MCF 10A (cell line): ENCODE measurements at regions not wholly inside any gene's neighbourhood (a gene's known extent, or its start where the extent isn't known, plus 50 kb on each side); places are given as distances from the start of the nearest gene placed in this dataset.
A peak's percentile ranks its signal among the peaks of the same experiment; 100 is the strongest.

Experiments
- BruUV-seq: library from RNA; stranded (reverse); fragments of 400-500 nt; replicated peaks from 2 replicates; lab custom pipeline; 2021; lab: Mats Ljungman, UMichigan
- CTCF ChIA-PET: fragments of 300-600 bp; sonication (Branson Sonifier 250); formaldehyde crosslinking; extraction: SDS; loops from one replicate; lab custom pipeline; 2021; ENCODE audit warnings: antibody characterized with exemption, inconsistent platforms; lab: Yijun Ruan, JAX
- POLR2A ChIA-PET: fragments of 300-600, 350-650 bp; sonication (Branson Sonifier 250); formaldehyde crosslinking; extraction: SDS; loops from one replicate; lab custom pipeline; 2020; ENCODE audit warnings: antibody characterized with exemption, inconsistent platforms; lab: Yijun Ruan, JAX
- DNase-seq: peaks from one replicate; pipeline ENCODE4 v3.0.0-alpha.2; 2018; ENCODE audit not compliant: unreplicated experiment
- H3K27ac Mint-ChIP-seq: one replicate; pipeline ENCODE4 v1.8.0; 2022; ENCODE audit warnings: mild to moderate bottlenecking, low read depth, mixed read lengths; ENCODE audit not compliant: unreplicated experiment
- H3K27me3 Mint-ChIP-seq: one replicate; pipeline ENCODE4 v1.8.0; 2022; ENCODE audit warnings: mixed read lengths; ENCODE audit not compliant: insufficient read depth, unreplicated experiment
- H3K36me3 Mint-ChIP-seq: one replicate; pipeline ENCODE4 v1.8.0; 2022; ENCODE audit warnings: mild to moderate bottlenecking, moderate library complexity, mixed read lengths; ENCODE audit not compliant: insufficient read depth, unreplicated experiment
- H3K4me1 Mint-ChIP-seq: one replicate; pipeline ENCODE4 v1.8.0; 2022; ENCODE audit warnings: mixed read lengths; ENCODE audit not compliant: insufficient read depth, unreplicated experiment
- H3K4me3 Mint-ChIP-seq: one replicate; pipeline ENCODE4 v1.8.0; 2022; ENCODE audit warnings: mild to moderate bottlenecking, moderate library complexity, mixed read lengths; ENCODE audit not compliant: unreplicated experiment
- H3K9me3 Mint-ChIP-seq: one replicate; pipeline ENCODE4 v1.8.0; 2022; ENCODE audit warnings: mixed read lengths; ENCODE audit not compliant: unreplicated experiment
- CTCF ChIP-seq: fragments of 200-600 bp; IDR thresholded peaks from one replicate; pipeline ENCODE4 v1.8.0; 2022; ENCODE audit warnings: antibody characterized with exemption, mild to moderate bottlenecking; ENCODE audit not compliant: unreplicated experiment
- intact Hi-C: fragments of 100-400 bp; cut with micrococcal nuclease; formaldehyde crosslinking; loops from 2 replicates; pipeline ENCODE4 v1.14.1; 2022

GRCh38 chr11:38182126-38182866, 1584.3 kb upstream of the RAG2 start:
- DNase-seq = no peak
- H3K36me3 Mint-ChIP-seq = no peaks in the 10 kb centered on the region
- no peak overlapping the region for H3K4me3 Mint-ChIP-seq
- no peak overlapping the region for H3K27ac Mint-ChIP-seq
- no peak for TF ChIP-seq CTCF
- CTCF ChIA-PET = no interaction called here
- POLR2A ChIA-PET = no interaction called here
- no TSS peak for BruUV-seq
- H3K27me3 Mint-ChIP-seq = no peaks in the 10 kb centered on the region
- intact Hi-C loops = no loop called here
- H3K4me1 Mint-ChIP-seq = peaks cover 6% of the 10 kb centered on the region
- H3K9me3 Mint-ChIP-seq = no peaks in the 10 kb centered on the region

GRCh38 chr11:38176686-38177322, 1578.8 kb upstream of the RAG2 start:
- Mint-ChIP-seq H3K9me3 (no peaks in the 10 kb centered on the region), H3K27ac (no peak overlapping the region), H3K4me3 (no peak overlapping the region), H3K36me3 (no peaks in the 10 kb centered on the region), H3K27me3 (no peaks in the 10 kb centered on the region), H3K4me1 (peaks cover 6% of the 10 kb centered on the region)
- no peak for TF ChIP-seq CTCF
- ChIA-PET POLR2A (no interaction called here), CTCF (no interaction called here)
- intact Hi-C loops = no loop called here
- no TSS peak for BruUV-seq
- no peak for DNase-seq

GRCh38 chr11:38173676-38174075, 1575.6 kb upstream of the RAG2 start:
- Mint-ChIP-seq H3K27me3 (no peaks in the 10 kb centered on the region), H3K9me3 (no peaks in the 10 kb centered on the region), H3K36me3 (no peaks in the 10 kb centered on the region), H3K27ac (no peak overlapping the region), H3K4me3 (no peak overlapping the region), H3K4me1 (peaks cover 10% of the 10 kb centered on the region)
- BruUV-seq = no TSS peak
- ChIA-PET POLR2A (no interaction called here), CTCF (interaction anchor here (0.6 kb wide), 1 partner anchor 257 kb away, joined by 3 read pairs; no protein-coding TSS in a partner anchor)
- no peak for TF ChIP-seq CTCF
- DNase-seq = no peak
- intact Hi-C loops = no loop called here

- Mint-ChIP-seq H3K27ac (no peak overlapping the region), H3K9me3 (peaks cover 5% of the 10 kb centered on the region), H3K4me1 (peaks cover 10% of the 10 kb centered on the region), H3K4me3 (no peak overlapping the region), H3K27me3 (no peaks in the 10 kb centered on the region), H3K36me3 (peaks cover 6% of the 10 kb centered on the region)
- no TSS peak for BruUV-seq
- POLR2A ChIA-PET = interaction anchor here (0.8 to 1.4 kb wide), 3 partner anchors 9 to 13 kb away, joined by 4 to 6 read pairs (median 5); no protein-coding TSS in a partner anchor
- CTCF ChIA-PET = interaction anchor here (0.6 kb wide), 1 partner anchor 202 kb away, joined by 3 read pairs; no protein-coding TSS in a partner anchor
- no peak for TF ChIP-seq CTCF
- intact Hi-C loops = no loop called here
- DNase-seq = peak; percentile 69
These were observed 1571.2 kb upstream of the RAG2 start for GRCh38 chr11:38169286-38169685.
